ENCODE measurements at regions not wholly inside any gene's neighbourhood (a gene's known extent, or its start where the extent isn't known, plus 50 kb on each side); places are given as distances from the start of the nearest gene placed in this dataset.

GRCh38 chr2:100720445-100720844, 99.5 kb upstream of the NPAS2 start:
- no peak for TF ChIP-seq CTCF (IDR thresholded peaks at IDR 0.05)
- ATAC-seq (ENCODE audit: low FRiP score) (no peak), DNase-seq (ENCODE audit: low spot score) (no peak)

- no peak for TF ChIP-seq CTCF (IDR thresholded peaks at IDR 0.05)
- DNase-seq (ENCODE audit: low spot score) (no peak), ATAC-seq (ENCODE audit: low FRiP score) (no peak)
These were observed 98.2 kb upstream of the NPAS2 start for GRCh38 chr2:100721693-100722092.

GRCh38 chr2:100722125-100722524, 97.8 kb upstream of the NPAS2 start:
- DNase-seq (ENCODE audit: low spot score): no peak
- TF ChIP-seq CTCF (IDR thresholded peaks at IDR 0.05): no peak
- no peak for ATAC-seq (ENCODE audit: low FRiP score)

GRCh38 chr2:100726866-100727265, 93.1 kb upstream of the NPAS2 start:
- DNase-seq (ENCODE audit: low spot score) (no peak), ATAC-seq (ENCODE audit: low FRiP score) (no peak)
- TF ChIP-seq CTCF (IDR thresholded peaks at IDR 0.05): no peak

GRCh38 chr2:100730290-100730868, 89.6 kb upstream of the NPAS2 start:
- ATAC-seq (ENCODE audit: low FRiP score) (no peak), DNase-seq (ENCODE audit: low spot score) (no peak)
- TF ChIP-seq CTCF (IDR thresholded peaks at IDR 0.05): no peak

GRCh38 chr2:100731535-100731981, 88.4 kb upstream of the NPAS2 start:
- ATAC-seq (ENCODE audit: low FRiP score) (no peak), DNase-seq (ENCODE audit: low spot score) (no peak)
- no peak for TF ChIP-seq CTCF (IDR thresholded peaks at IDR 0.05)

DNA sequence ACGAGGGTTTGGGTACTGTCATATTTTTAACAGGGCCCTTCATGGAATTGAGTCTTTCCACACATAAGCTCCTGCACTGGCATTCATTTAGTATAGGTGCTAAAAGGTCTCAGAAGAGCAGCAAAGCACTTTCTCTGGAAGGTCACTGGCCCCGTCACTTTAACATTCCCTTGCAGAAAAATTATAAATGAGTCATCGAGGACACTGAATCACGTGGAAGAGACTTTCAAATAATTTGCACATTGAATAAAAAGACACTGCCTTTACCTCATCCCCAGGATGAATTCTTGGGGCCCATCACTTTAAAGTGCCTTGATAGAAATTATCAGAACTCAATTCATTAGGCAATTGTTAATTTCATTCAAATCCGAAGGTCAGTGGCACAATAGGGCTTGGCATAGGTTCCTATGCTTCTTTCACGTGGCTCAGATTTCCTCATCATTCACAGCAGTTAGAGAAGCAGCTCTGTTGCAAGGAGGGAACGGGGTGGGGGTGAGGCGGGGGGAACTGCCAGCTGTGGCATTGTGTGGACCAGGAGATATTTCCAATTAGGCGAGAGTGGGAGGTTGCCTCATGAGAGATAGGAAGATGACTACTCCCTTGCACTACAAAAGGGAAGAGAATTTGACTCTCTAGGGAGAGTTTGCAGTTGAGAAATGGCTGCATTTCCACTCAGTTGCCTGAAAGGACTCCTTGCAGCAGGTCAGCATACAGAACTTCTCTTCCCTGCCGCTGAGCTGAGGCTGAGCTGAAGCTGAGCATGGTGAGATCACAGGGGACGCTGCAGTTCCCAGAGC, 86.3 kb upstream of the NPAS2 start:
- ATAC-seq (ENCODE audit: low FRiP score): peak; percentile 92
- TF ChIP-seq CTCF (IDR thresholded peaks at IDR 0.05): no peak
- DNase-seq (ENCODE audit: low spot score): no peak
